Mesendoderm (in vitro differentiated cells): ENCODE measurements at regions not wholly inside any gene's neighbourhood (a gene's known extent, or its start where the extent isn't known, plus 50 kb on each side); places are given as distances from the start of the nearest gene placed in this dataset.
"Not testable (repeated sequence)": the region's sequence is repeated elsewhere in the genome, so short reads cannot be mapped to it uniquely, and the experiment has no call there.

Experiments
- DNase-seq: peaks from one replicate; pipeline ENCODE4 v3.0.0; 2013
- H2AK5ac ChIP-seq: 2 replicates; pipeline ENCODE4 v1.6.1; 2013; ENCODE audit warnings: low read length, inconsistent platforms
- H2BK120ac ChIP-seq: 2 replicates; pipeline ENCODE4 v1.6.1; 2013; ENCODE audit warnings: low read depth, mild to moderate bottlenecking, low read length, moderate library complexity, mixed read lengths
- H2BK15ac ChIP-seq: replicated peaks from 2 replicates; pipeline ENCODE4 v1.6.1; 2013; ENCODE audit warnings: low read depth, mild to moderate bottlenecking, moderate library complexity
- H2BK5ac ChIP-seq: 2 replicates; pipeline ENCODE4 v1.6.1; 2013; ENCODE audit warnings: low read length, inconsistent platforms
- H3K18ac ChIP-seq: 2 replicates; pipeline ENCODE4 v1.6.1; 2013; ENCODE audit warnings: mild to moderate bottlenecking, low read length, mixed read lengths
- H3K23ac ChIP-seq: one replicate; pipeline ENCODE4 v1.6.1; 2013; ENCODE audit warnings: low read length
- H3K27ac ChIP-seq: 2 replicates; pipeline ENCODE4 v1.5.1; 2013; ENCODE audit warnings: low read depth, mild to moderate bottlenecking, inconsistent platforms, low read length, moderate library complexity
- H3K27me3 ChIP-seq: 2 replicates; pipeline ENCODE4 v1.6.1; 2013; ENCODE audit warnings: low read length, control low read depth, mild to moderate bottlenecking, inconsistent platforms; ENCODE audit not compliant: insufficient read depth, poor library complexity
- H3K36me3 ChIP-seq: 2 replicates; pipeline ENCODE4 v1.6.1; 2013; ENCODE audit warnings: low read length, inconsistent platforms; ENCODE audit not compliant: control insufficient read depth, insufficient read depth
- H3K4ac ChIP-seq: one replicate; pipeline ENCODE4 v1.6.1; 2013; ENCODE audit warnings: low read depth, mild to moderate bottlenecking, low read length, moderate library complexity
- H3K4me1 ChIP-seq: 2 replicates; pipeline ENCODE4 v1.6.1; 2013; ENCODE audit warnings: low read depth, low read length, inconsistent platforms; ENCODE audit not compliant: control insufficient read depth
- H3K4me2 ChIP-seq: 2 replicates; pipeline ENCODE4 v1.6.1; 2013; ENCODE audit warnings: low read length
- H3K4me3 ChIP-seq: 2 replicates; pipeline ENCODE4 v1.5.1; 2013; ENCODE audit warnings: mild to moderate bottlenecking, low read length
- H3K56ac ChIP-seq: one replicate; pipeline ENCODE4 v1.6.1; 2013; ENCODE audit warnings: low read length
- H3K79me1 ChIP-seq: 2 replicates; pipeline ENCODE4 v1.6.1; 2013; ENCODE audit warnings: low read length, inconsistent platforms
- H3K79me2 ChIP-seq: 2 replicates; pipeline ENCODE4 v1.6.1; 2013; ENCODE audit warnings: mild to moderate bottlenecking, low read length; ENCODE audit not compliant: control insufficient read depth, insufficient read depth
- H3K9ac ChIP-seq: 2 replicates; pipeline ENCODE4 v1.6.1; 2013; ENCODE audit warnings: low read length, inconsistent platforms
- H4K5ac ChIP-seq: one replicate; pipeline ENCODE4 v1.6.1; 2013; ENCODE audit warnings: low read length
- H4K8ac ChIP-seq: one replicate; pipeline ENCODE4 v1.6.1; 2013; ENCODE audit warnings: low read depth, mild to moderate bottlenecking, control low read depth, low read length, moderate library complexity
- WGBS: extraction: QIAGEN DNeasy Blood & Tissue Kit; methylation state at CpG from one replicate; pipeline ENCODE4 v1.1.7; 2013; ENCODE audit warnings: low lambda C conversion rate, missing lambda C conversion rate; ENCODE audit not compliant: insufficient coverage; ENCODE audit errors: extremely low coverage; 5-methylcytosine and 5-hydroxymethylcytosine counted together

DNA sequence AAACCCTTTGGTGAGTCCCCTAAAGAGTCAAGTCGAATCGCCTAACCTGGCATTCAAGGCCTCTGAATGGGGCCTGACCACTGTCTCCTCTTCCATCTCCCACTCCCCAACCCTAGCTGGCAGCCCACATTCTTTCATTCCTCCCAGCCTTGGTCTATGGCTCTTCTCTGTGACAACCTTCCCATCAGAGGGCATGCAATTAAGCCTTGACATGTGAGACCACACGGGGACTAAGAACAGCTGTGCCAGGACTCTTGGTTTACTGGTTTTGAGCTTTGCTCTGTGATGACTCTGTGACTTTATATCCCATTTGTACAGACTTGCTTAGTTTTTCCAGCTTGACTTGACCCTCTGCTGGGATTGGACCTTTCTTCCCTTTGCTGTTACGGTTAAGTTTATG lies 116.6 kb downstream of the BUB3 start:
- no peak for DNase-seq
- H3K27me3 ChIP-seq: no peaks in the 10 kb centered on the region
- H3K9ac ChIP-seq: no peak overlapping the region
- no peak overlapping the region for H3K4me2 ChIP-seq
- no peak overlapping the region for H2AK5ac ChIP-seq
- H3K79me1 ChIP-seq: no peaks in the 10 kb centered on the region
- H2BK120ac ChIP-seq: no peak overlapping the region
- H3K4ac ChIP-seq: no peak overlapping the region
- no peak overlapping the region for H3K56ac ChIP-seq
- H3K4me3 ChIP-seq: no peak overlapping the region
- no peak overlapping the region for H2BK5ac ChIP-seq
- no peaks in the 10 kb centered on the region for H3K79me2 ChIP-seq
- no peak overlapping the region for H2BK15ac ChIP-seq
- H4K5ac ChIP-seq: no peak overlapping the region
- no peak overlapping the region for H3K18ac ChIP-seq
- H3K36me3 ChIP-seq: no peaks in the 10 kb centered on the region
- H4K8ac ChIP-seq: no peak overlapping the region
- H3K23ac ChIP-seq: no peak overlapping the region
- no peak overlapping the region for H3K27ac ChIP-seq
- WGBS: no CpG with 5 or more reads among the region's 4 CpGs
- no peaks in the 10 kb centered on the region for H3K4me1 ChIP-seq

DNA sequence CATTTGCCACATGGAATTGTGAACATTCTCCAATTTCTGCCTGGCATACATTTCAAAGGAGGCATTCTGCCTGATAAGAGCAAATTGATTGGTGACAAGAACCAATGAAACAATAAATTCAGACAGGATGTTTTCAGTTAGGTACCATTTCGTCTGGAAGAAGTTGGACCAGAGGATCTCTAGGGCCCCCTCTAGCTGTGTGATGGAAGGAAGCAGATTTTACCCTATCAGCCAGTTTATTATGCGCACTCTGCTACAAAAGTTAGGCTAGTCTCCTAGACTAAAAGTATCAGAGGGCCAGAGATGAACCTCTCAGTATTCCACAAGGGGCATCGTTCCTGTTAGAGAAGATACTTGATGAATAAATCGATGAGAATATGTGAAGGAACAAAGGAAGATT lies 118.0 kb downstream of the BUB3 start:
- no peak overlapping the region for H3K23ac ChIP-seq
- H2BK120ac ChIP-seq: no peak overlapping the region
- no peak overlapping the region for H4K5ac ChIP-seq
- no peak overlapping the region for H3K4me2 ChIP-seq
- no peak overlapping the region for H4K8ac ChIP-seq
- no peaks in the 10 kb centered on the region for H3K36me3 ChIP-seq
- H3K4ac ChIP-seq: no peak overlapping the region
- no peak overlapping the region for H2AK5ac ChIP-seq
- no peak overlapping the region for H2BK15ac ChIP-seq
- no peak overlapping the region for H3K4me3 ChIP-seq
- DNase-seq: peak; percentile 9
- WGBS: no CpG with 5 or more reads among the region's 4 CpGs
- H3K18ac ChIP-seq: no peak overlapping the region
- no peak overlapping the region for H3K56ac ChIP-seq
- no peak overlapping the region for H3K27ac ChIP-seq
- H2BK5ac ChIP-seq: no peak overlapping the region
- H3K4me1 ChIP-seq: no peaks in the 10 kb centered on the region
- no peak overlapping the region for H3K9ac ChIP-seq
- H3K27me3 ChIP-seq: no peaks in the 10 kb centered on the region
- no peaks in the 10 kb centered on the region for H3K79me1 ChIP-seq
- H3K79me2 ChIP-seq: no peaks in the 10 kb centered on the region

- H3K27me3 ChIP-seq: no peaks in the 10 kb centered on the region
- H3K36me3 ChIP-seq: no peaks in the 10 kb centered on the region
- no peak overlapping the region for H4K8ac ChIP-seq
- H3K4me3 ChIP-seq: no peak overlapping the region
- no peak overlapping the region for H4K5ac ChIP-seq
- H3K23ac ChIP-seq: no peak overlapping the region
- H3K9ac ChIP-seq: peak overlapping the region; percentile 17
- H3K4me1 ChIP-seq: no peaks in the 10 kb centered on the region
- H3K27ac ChIP-seq: no peak overlapping the region
- WGBS: no CpG with 5 or more reads among the region's 32 CpGs
- no peak overlapping the region for H3K4me2 ChIP-seq
- no peak overlapping the region for H2AK5ac ChIP-seq
- no peak overlapping the region for H2BK5ac ChIP-seq
- no peak overlapping the region for H2BK120ac ChIP-seq
- no peak for DNase-seq
- no peak overlapping the region for H3K4ac ChIP-seq
- no peak overlapping the region for H3K18ac ChIP-seq
- no peaks in the 10 kb centered on the region for H3K79me1 ChIP-seq
- no peak overlapping the region for H3K56ac ChIP-seq
- H2BK15ac ChIP-seq: no peak overlapping the region
- no peaks in the 10 kb centered on the region for H3K79me2 ChIP-seq
Observed at GRCh38 chr10:123274306-123275135, 120.3 kb downstream of the BUB3 start.

DNA sequence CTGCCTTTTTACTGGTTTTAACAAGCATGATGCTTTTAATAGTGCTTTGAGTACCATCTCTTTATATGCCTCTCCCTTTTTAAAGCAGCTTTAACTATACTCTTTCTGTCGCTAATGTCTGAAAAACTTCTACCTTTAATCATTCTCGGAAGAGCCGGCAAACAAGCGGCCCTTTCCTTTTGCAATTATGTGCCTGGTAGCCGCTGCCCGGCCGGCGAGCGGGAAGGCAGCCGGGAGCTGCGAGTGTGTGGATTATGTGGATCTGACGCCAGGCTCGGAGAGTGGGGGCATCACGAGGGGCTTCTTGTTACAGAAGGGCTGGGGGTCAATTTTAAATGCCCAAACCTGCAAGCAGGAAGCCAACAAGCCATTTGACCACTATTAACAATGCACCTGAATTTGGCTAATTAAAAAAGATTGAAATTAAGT lies 120.9 kb downstream of the BUB3 start:
- Histone ChIP-seq H3K18ac (no peak overlapping the region), H3K4me1 (no peaks in the 10 kb centered on the region), H2BK15ac (no peak overlapping the region), H3K79me2 (no peaks in the 10 kb centered on the region), H3K27ac (no peak overlapping the region), H3K9ac (peak overlapping the region; percentile 17), H3K79me1 (no peaks in the 10 kb centered on the region), H3K56ac (no peak overlapping the region), H2BK120ac (no peak overlapping the region), H4K8ac (no peak overlapping the region), H3K27me3 (no peaks in the 10 kb centered on the region), H2BK5ac (no peak overlapping the region), H4K5ac (no peak overlapping the region), H3K36me3 (no peaks in the 10 kb centered on the region), H3K23ac (no peak overlapping the region), H2AK5ac (no peak overlapping the region), H3K4me2 (no peak overlapping the region), H3K4ac (no peak overlapping the region), H3K4me3 (no peak overlapping the region)
- DNase-seq: no peak
- no CpG with 5 or more reads among the region's 14 CpGs for WGBS

- H3K56ac ChIP-seq: no peak overlapping the region
- H3K27me3 ChIP-seq: no peaks in the 10 kb centered on the region
- no peaks in the 10 kb centered on the region for H3K36me3 ChIP-seq
- no peak overlapping the region for H3K9ac ChIP-seq
- no CpG with 5 or more reads among the region's 2 CpGs for WGBS
- no peak overlapping the region for H4K5ac ChIP-seq
- no peak overlapping the region for H3K27ac ChIP-seq
- H3K4me3 ChIP-seq: no peak overlapping the region
- H3K79me2 ChIP-seq: no peaks in the 10 kb centered on the region
- DNase-seq: no peak
- no peak overlapping the region for H3K23ac ChIP-seq
- H3K4ac ChIP-seq: no peak overlapping the region
- no peak overlapping the region for H3K4me2 ChIP-seq
- H2BK120ac ChIP-seq: no peak overlapping the region
- no peaks in the 10 kb centered on the region for H3K4me1 ChIP-seq
- no peak overlapping the region for H4K8ac ChIP-seq
- no peak overlapping the region for H2BK15ac ChIP-seq
- H2AK5ac ChIP-seq: no peak overlapping the region
- no peak overlapping the region for H2BK5ac ChIP-seq
- no peak overlapping the region for H3K18ac ChIP-seq
- no peaks in the 10 kb centered on the region for H3K79me1 ChIP-seq
Observed at GRCh38 chr10:123278445-123278844, 124.2 kb downstream of the BUB3 start.

GRCh38 chr10:123283371-123283770 lies 129.2 kb downstream of the BUB3 start:
- not testable (repeated sequence) for H3K79me2 ChIP-seq, H2BK5ac ChIP-seq, H3K36me3 ChIP-seq, H3K4me2 ChIP-seq, H3K4me1 ChIP-seq, H2AK5ac ChIP-seq, H2BK120ac ChIP-seq, H3K18ac ChIP-seq, H3K79me1 ChIP-seq, H4K5ac ChIP-seq, H3K4ac ChIP-seq, H3K27me3 ChIP-seq, DNase-seq, H3K9ac ChIP-seq, H2BK15ac ChIP-seq, H3K23ac ChIP-seq, H3K4me3 ChIP-seq, H3K27ac ChIP-seq, H4K8ac ChIP-seq, H3K56ac ChIP-seq
- no CpG with 5 or more reads among the region's 35 CpGs for WGBS
